Left ventricle myocardium inferior (tissue), 1 donor: ENCODE measurements at regions not wholly inside any gene's neighbourhood (a gene's known extent, or its start where the extent isn't known, plus 50 kb on each side); places are given as distances from the start of the nearest gene placed in this dataset.
"Not testable (repeated sequence)": the region's sequence is repeated elsewhere in the genome, so short reads cannot be mapped to it uniquely, and the experiment has no call there.

Experiments
- DNase-seq: peaks from one replicate; pipeline ENCODE4 v3.0.0-alpha.2; 2020
- H3K27ac ChIP-seq: fragments of 200-600 bp; replicated peaks from 2 replicates; pipeline ENCODE4 v1.8.0; 2021
- H3K27me3 ChIP-seq: fragments of 200-600 bp; 2 replicates; pipeline ENCODE4 v1.8.0; 2021; ENCODE audit warnings: low read depth
- H3K36me3 ChIP-seq: fragments of 200-600 bp; 2 replicates; pipeline ENCODE4 v1.8.0; 2021
- H3K4me1 ChIP-seq: fragments of 200-600 bp; 2 replicates; pipeline ENCODE4 v1.8.0; 2021
- H3K4me3 ChIP-seq: fragments of 200-600 bp; 2 replicates; pipeline ENCODE4 v1.8.0; 2021; ENCODE audit warnings: mild to moderate bottlenecking, moderate library complexity
- H3K9me3 ChIP-seq: fragments of 200-600 bp; replicated peaks from 2 replicates; pipeline ENCODE4 v1.8.0; 2021
- intact Hi-C: fragments of 100-400 bp; cut with micrococcal nuclease; formaldehyde crosslinking; loops from one replicate; pipeline ENCODE4 v1.11.0; 2022
- TF ChIP-seq, protein P1 (sequence below): fragments of 200-600 bp; IDR thresholded peaks from 2 replicates; pipeline ENCODE4 v1.8.0; 2021; ENCODE audit warnings: antibody characterized with exemption, mild to moderate bottlenecking, borderline replicate concordance
- donor health status: DM: no; HTN: yes; CAD: no; lungs with severe emphysema.

DNA sequence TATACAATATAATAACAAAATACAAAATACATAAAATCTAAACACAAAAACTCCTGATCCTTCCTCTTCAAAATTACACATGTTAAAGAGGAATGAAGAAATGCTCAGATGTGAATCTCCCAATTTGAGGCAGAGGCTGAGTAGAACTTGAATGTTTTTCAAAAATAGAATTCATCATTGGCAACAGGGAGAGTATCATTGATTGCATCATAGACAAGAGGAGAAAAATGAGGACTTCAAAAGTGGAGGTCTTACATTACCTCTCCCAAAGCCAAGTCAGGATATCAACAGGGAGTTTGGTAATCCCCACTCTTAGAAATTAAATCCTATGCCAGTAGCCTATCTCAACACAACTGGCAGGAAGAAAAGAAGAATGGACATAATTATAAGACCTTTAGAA, 2023.9 kb upstream of the CELF4 start:
- Histone ChIP-seq H3K4me1 (no peaks in the 10 kb centered on the region), H3K9me3 (peaks cover under 1% of the 10 kb centered on the region), H3K27ac (no peak overlapping the region), H3K36me3 (no peaks in the 10 kb centered on the region), H3K4me3 (no peak overlapping the region), H3K27me3 (no peaks in the 10 kb centered on the region)
- TF ChIP-seq, protein P1, sequence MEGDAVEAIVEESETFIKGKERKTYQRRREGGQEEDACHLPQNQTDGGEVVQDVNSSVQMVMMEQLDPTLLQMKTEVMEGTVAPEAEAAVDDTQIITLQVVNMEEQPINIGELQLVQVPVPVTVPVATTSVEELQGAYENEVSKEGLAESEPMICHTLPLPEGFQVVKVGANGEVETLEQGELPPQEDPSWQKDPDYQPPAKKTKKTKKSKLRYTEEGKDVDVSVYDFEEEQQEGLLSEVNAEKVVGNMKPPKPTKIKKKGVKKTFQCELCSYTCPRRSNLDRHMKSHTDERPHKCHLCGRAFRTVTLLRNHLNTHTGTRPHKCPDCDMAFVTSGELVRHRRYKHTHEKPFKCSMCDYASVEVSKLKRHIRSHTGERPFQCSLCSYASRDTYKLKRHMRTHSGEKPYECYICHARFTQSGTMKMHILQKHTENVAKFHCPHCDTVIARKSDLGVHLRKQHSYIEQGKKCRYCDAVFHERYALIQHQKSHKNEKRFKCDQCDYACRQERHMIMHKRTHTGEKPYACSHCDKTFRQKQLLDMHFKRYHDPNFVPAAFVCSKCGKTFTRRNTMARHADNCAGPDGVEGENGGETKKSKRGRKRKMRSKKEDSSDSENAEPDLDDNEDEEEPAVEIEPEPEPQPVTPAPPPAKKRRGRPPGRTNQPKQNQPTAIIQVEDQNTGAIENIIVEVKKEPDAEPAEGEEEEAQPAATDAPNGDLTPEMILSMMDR = no peak
- no peak for DNase-seq
- intact Hi-C loops = no loop called here

DNA sequence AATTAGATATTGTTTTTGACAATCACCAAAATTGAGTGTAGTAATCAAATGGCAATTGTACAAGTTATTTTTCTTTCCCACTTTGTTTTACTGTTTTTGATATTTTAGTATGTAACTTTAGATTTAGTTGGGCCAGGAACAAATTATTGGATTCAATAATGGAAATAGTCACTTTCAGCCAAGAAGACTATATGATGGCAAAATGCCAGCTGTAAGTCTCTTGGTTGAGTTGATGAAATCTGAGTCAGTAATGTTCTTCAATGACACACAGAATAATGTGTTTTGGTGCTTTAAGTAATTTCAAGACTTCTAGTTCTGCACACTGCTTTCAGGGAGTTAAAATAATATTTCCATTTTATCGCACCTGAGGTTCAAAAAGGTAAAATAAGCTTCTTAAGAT, 2022.0 kb upstream of the CELF4 start:
- TF ChIP-seq, protein P1 = no peak
- H3K4me3 ChIP-seq = no peak overlapping the region
- no peaks in the 10 kb centered on the region for H3K36me3 ChIP-seq
- no peak overlapping the region for H3K27ac ChIP-seq
- no peaks in the 10 kb centered on the region for H3K27me3 ChIP-seq
- H3K4me1 ChIP-seq = no peaks in the 10 kb centered on the region
- no peak for DNase-seq
- intact Hi-C loops = no loop called here
- no peaks in the 10 kb centered on the region for H3K9me3 ChIP-seq

GRCh38 chr18:39586741-39587140, 2021.1 kb upstream of the CELF4 start:
- Histone ChIP-seq H3K9me3 (no peaks in the 10 kb centered on the region), H3K27me3 (no peaks in the 10 kb centered on the region), H3K4me1 (no peaks in the 10 kb centered on the region), H3K4me3 (no peak overlapping the region), H3K36me3 (no peaks in the 10 kb centered on the region), H3K27ac (no peak overlapping the region)
- no peak for DNase-seq
- intact Hi-C loops = no loop called here
- TF ChIP-seq, protein P1 = no peak

DNA sequence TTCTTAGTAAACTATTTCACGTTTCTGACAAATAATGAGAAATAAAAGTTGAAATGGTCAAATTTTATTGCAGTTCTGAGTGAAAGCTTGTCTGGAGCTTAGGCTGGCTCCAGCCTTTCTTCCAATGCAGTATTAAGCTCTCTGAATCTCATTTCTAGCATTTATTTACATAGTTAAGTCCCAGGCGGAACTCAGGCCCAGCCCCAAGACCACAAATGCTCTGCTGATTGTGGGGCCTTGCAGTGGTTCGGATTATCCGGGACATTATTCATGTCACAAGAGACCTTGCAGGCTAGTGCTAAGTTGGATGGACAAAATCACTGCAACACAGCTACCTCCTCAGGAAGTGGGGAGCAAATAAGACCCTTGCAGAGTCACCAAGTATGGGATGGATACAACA, 2009.3 kb upstream of the CELF4 start:
- DNase-seq = no peak
- Histone ChIP-seq H3K4me1 (no peaks in the 10 kb centered on the region), H3K27me3 (no peaks in the 10 kb centered on the region), H3K27ac (no peak overlapping the region), H3K9me3 (no peaks in the 10 kb centered on the region), H3K4me3 (no peak overlapping the region), H3K36me3 (no peaks in the 10 kb centered on the region)
- intact Hi-C loops = no loop called here
- TF ChIP-seq, protein P1 = no peak

GRCh38 chr18:39571511-39571910, 2005.9 kb upstream of the CELF4 start:
- Histone ChIP-seq H3K36me3 (no peaks in the 10 kb centered on the region), H3K27ac (no peak overlapping the region), H3K9me3 (no peaks in the 10 kb centered on the region), H3K27me3 (no peaks in the 10 kb centered on the region), H3K4me3 (no peak overlapping the region), H3K4me1 (no peaks in the 10 kb centered on the region)
- no peak for DNase-seq
- intact Hi-C loops = no loop called here
- TF ChIP-seq, protein P1 = peak; percentile 41

GRCh38 chr18:39565551-39566230, 2000.1 kb upstream of the CELF4 start:
- H3K4me3 ChIP-seq, intact Hi-C loops, H3K27me3 ChIP-seq, H3K36me3 ChIP-seq, H3K4me1 ChIP-seq, H3K9me3 ChIP-seq, DNase-seq, H3K27ac ChIP-seq: not testable (repeated sequence)
